ENCODE measurements at regions not wholly inside any gene's neighbourhood (a gene's known extent, or its start where the extent isn't known, plus 50 kb on each side); places are given as distances from the start of the nearest gene placed in this dataset.

GRCh38 chr11:31877083-31877482 is 66.0 kb upstream of the PAX6 start:
- Histone ChIP-seq H3K27me3 (ENCODE audit: control insufficient read depth, insufficient read depth, low read length) (no peaks in the 10 kb centered on the region), H3K27ac (ENCODE audit: low read depth in 2 of 2, low read length in 2 of 2) (no peak overlapping the region), H3K9ac (ENCODE audit: low read length in 3 of 3) (no peak overlapping the region), H3K36me3 (ENCODE audit: control insufficient read depth in 2 of 3, insufficient read depth in 3 of 3, low read length in 3 of 3) (no peaks in the 10 kb centered on the region), H3K9me3 (ENCODE audit: control insufficient read depth in 2 of 3, insufficient read depth in 1 of 3, low read length in 3 of 3) (no peaks in the 10 kb centered on the region), H3K4me3 (ENCODE audit: low read length in 3 of 3) (no peak overlapping the region), H3K4me1 (ENCODE audit: control insufficient read depth in 2 of 3, insufficient read depth in 2 of 3, low read depth in 1 of 3, low read length in 3 of 3) (no peaks in the 10 kb centered on the region)
- no peak for TF ChIP-seq CTCF (IDR thresholded peaks at IDR 0.05; ENCODE audit: borderline replicate concordance, extremely low read depth, insufficient read depth)
- no peak for DNase-seq
- intact Hi-C loops (cut with DNase I): no loop called here
- FAIRE-seq: no peak

- H3K36me3 ChIP-seq (ENCODE audit: control insufficient read depth in 2 of 3, insufficient read depth in 3 of 3, low read length in 3 of 3): no peaks in the 10 kb centered on the region
- H3K27me3 ChIP-seq (ENCODE audit: control insufficient read depth, insufficient read depth, low read length): no peaks in the 10 kb centered on the region
- no peak overlapping the region for H3K9ac ChIP-seq (ENCODE audit: low read length in 3 of 3)
- H3K27ac ChIP-seq (ENCODE audit: low read depth in 2 of 2, low read length in 2 of 2): no peak overlapping the region
- H3K9me3 ChIP-seq (ENCODE audit: control insufficient read depth in 2 of 3, insufficient read depth in 1 of 3, low read length in 3 of 3): no peaks in the 10 kb centered on the region
- FAIRE-seq (no peak), DNase-seq (peak in 1 of 5 donors; percentile 11)
- intact Hi-C loops (cut with DNase I): no loop called here
- no peak for TF ChIP-seq CTCF (IDR thresholded peaks at IDR 0.05; ENCODE audit: borderline replicate concordance, extremely low read depth, insufficient read depth)
- peaks cover 0 to under 1% (median 0%) of the 10 kb centered on the region in 3 donors for H3K4me1 ChIP-seq (ENCODE audit: control insufficient read depth in 2 of 3, insufficient read depth in 2 of 3, low read depth in 1 of 3, low read length in 3 of 3)
- no peak overlapping the region for H3K4me3 ChIP-seq (ENCODE audit: low read length in 3 of 3)
Observed at GRCh38 chr11:31875866-31876560, 64.9 kb upstream of the PAX6 start.

GRCh38 chr11:31874631-31875191 is 63.6 kb upstream of the PAX6 start:
- H3K9me3 ChIP-seq (ENCODE audit: control insufficient read depth in 2 of 3, insufficient read depth in 1 of 3, low read length in 3 of 3): no peaks in the 10 kb centered on the region
- peaks cover 0 to 4% (median 0%) of the 10 kb centered on the region in 3 donors for H3K4me1 ChIP-seq (ENCODE audit: control insufficient read depth in 2 of 3, insufficient read depth in 2 of 3, low read depth in 1 of 3, low read length in 3 of 3)
- H3K27me3 ChIP-seq (ENCODE audit: control insufficient read depth, insufficient read depth, low read length): no peaks in the 10 kb centered on the region
- TF ChIP-seq CTCF (IDR thresholded peaks at IDR 0.05; ENCODE audit: borderline replicate concordance, extremely low read depth, insufficient read depth): no peak
- intact Hi-C loops (cut with DNase I): no loop called here
- H3K4me3 ChIP-seq (ENCODE audit: low read length in 3 of 3): no peak overlapping the region
- no peak overlapping the region for H3K9ac ChIP-seq (ENCODE audit: low read length in 3 of 3)
- H3K36me3 ChIP-seq (ENCODE audit: control insufficient read depth in 2 of 3, insufficient read depth in 3 of 3, low read length in 3 of 3): no peaks in the 10 kb centered on the region
- DNase-seq (no peak), FAIRE-seq (no peak)
- no peak overlapping the region for H3K27ac ChIP-seq (ENCODE audit: low read depth in 2 of 2, low read length in 2 of 2)
